ENCODE measurements at regions not wholly inside any gene's neighbourhood (a gene's known extent, or its start where the extent isn't known, plus 50 kb on each side); places are given as distances from the start of the nearest gene placed in this dataset.
"Not testable (repeated sequence)": the region's sequence is repeated elsewhere in the genome, so short reads cannot be mapped to it uniquely, and the experiment has no call there.

- Histone ChIP-seq H3K27ac (ENCODE audit: low read depth, low read length) (no peak overlapping the region), H3K4me3 (ENCODE audit: low read depth, low read length) (no peak overlapping the region), H3K36me3 (ENCODE audit: control insufficient read depth, insufficient read depth, low read length) (no peaks in the 10 kb centered on the region), H3K27me3 (ENCODE audit: control insufficient read depth, insufficient read depth, low read length) (no peaks in the 10 kb centered on the region), H3K9me3 (ENCODE audit: control insufficient read depth, insufficient read depth, low read length) (no peaks in the 10 kb centered on the region), H3K4me1 (ENCODE audit: control insufficient read depth, insufficient read depth, low read length) (peaks cover 7% of the 10 kb centered on the region; the same call in 1 of the 2 replicates), H3K9ac (ENCODE audit: low read depth, low read length) (no peak overlapping the region)
These were observed 311.6 kb upstream of the USP24 start for GRCh38 chr1:55526716-55527115.

GRCh38 chr1:55524006-55524405 is 308.8 kb upstream of the USP24 start:
- H3K9ac ChIP-seq (ENCODE audit: low read depth, low read length) = no peak overlapping the region
- no peaks in the 10 kb centered on the region for H3K9me3 ChIP-seq (ENCODE audit: control insufficient read depth, insufficient read depth, low read length)
- H3K36me3 ChIP-seq (ENCODE audit: control insufficient read depth, insufficient read depth, low read length) = no peaks in the 10 kb centered on the region
- H3K4me1 ChIP-seq (ENCODE audit: control insufficient read depth, insufficient read depth, low read length) = no peaks in the 10 kb centered on the region
- H3K27ac ChIP-seq (ENCODE audit: low read depth, low read length) = no peak overlapping the region
- no peaks in the 10 kb centered on the region for H3K27me3 ChIP-seq (ENCODE audit: control insufficient read depth, insufficient read depth, low read length)
- no peak overlapping the region for H3K4me3 ChIP-seq (ENCODE audit: low read depth, low read length)

- no peak overlapping the region for H3K27ac ChIP-seq (ENCODE audit: low read depth, low read length)
These were observed 307.8 kb upstream of the USP24 start for GRCh38 chr1:55522982-55523381.

GRCh38 chr1:55522353-55522903 is 307.3 kb upstream of the USP24 start:
- Histone ChIP-seq H3K9ac (ENCODE audit: low read depth, low read length) (no peak overlapping the region), H3K27ac (ENCODE audit: low read depth, low read length) (no peak overlapping the region), H3K4me1 (ENCODE audit: control insufficient read depth, insufficient read depth, low read length) (no peaks in the 10 kb centered on the region), H3K9me3 (ENCODE audit: control insufficient read depth, insufficient read depth, low read length) (no peaks in the 10 kb centered on the region), H3K36me3 (ENCODE audit: control insufficient read depth, insufficient read depth, low read length) (no peaks in the 10 kb centered on the region), H3K27me3 (ENCODE audit: control insufficient read depth, insufficient read depth, low read length) (no peaks in the 10 kb centered on the region), H3K4me3 (ENCODE audit: low read depth, low read length) (no peak overlapping the region)

More at GRCh38 chr1:55522982-55523381, 307.8 kb upstream of the USP24 start:
- Histone ChIP-seq H3K4me3 (ENCODE audit: low read depth, low read length) (no peak overlapping the region), H3K36me3 (ENCODE audit: control insufficient read depth, insufficient read depth, low read length) (no peaks in the 10 kb centered on the region), H3K4me1 (ENCODE audit: control insufficient read depth, insufficient read depth, low read length) (no peaks in the 10 kb centered on the region), H3K27me3 (ENCODE audit: control insufficient read depth, insufficient read depth, low read length) (no peaks in the 10 kb centered on the region), H3K9ac (ENCODE audit: low read depth, low read length) (no peak overlapping the region), H3K9me3 (ENCODE audit: control insufficient read depth, insufficient read depth, low read length) (no peaks in the 10 kb centered on the region)

GRCh38 chr1:55520861-55521260 is 305.7 kb upstream of the USP24 start:
- Histone ChIP-seq H3K4me1 (ENCODE audit: control insufficient read depth, insufficient read depth, low read length) (no peaks in the 10 kb centered on the region), H3K4me3 (ENCODE audit: low read depth, low read length) (no peak overlapping the region), H3K27me3 (ENCODE audit: control insufficient read depth, insufficient read depth, low read length) (no peaks in the 10 kb centered on the region), H3K36me3 (ENCODE audit: control insufficient read depth, insufficient read depth, low read length) (no peaks in the 10 kb centered on the region), H3K27ac (ENCODE audit: low read depth, low read length) (no peak overlapping the region), H3K9me3 (ENCODE audit: control insufficient read depth, insufficient read depth, low read length) (no peaks in the 10 kb centered on the region), H3K9ac (ENCODE audit: low read depth, low read length) (no peak overlapping the region)

GRCh38 chr1:55519937-55520683 is 304.9 kb upstream of the USP24 start:
- H3K4me3 ChIP-seq (ENCODE audit: low read depth, low read length) = no peak overlapping the region
- no peaks in the 10 kb centered on the region for H3K36me3 ChIP-seq (ENCODE audit: control insufficient read depth, insufficient read depth, low read length)
- no peak overlapping the region for H3K27ac ChIP-seq (ENCODE audit: low read depth, low read length)
- H3K9ac ChIP-seq (ENCODE audit: low read depth, low read length) = no peak overlapping the region
- no peaks in the 10 kb centered on the region for H3K9me3 ChIP-seq (ENCODE audit: control insufficient read depth, insufficient read depth, low read length)
- H3K4me1 ChIP-seq (ENCODE audit: control insufficient read depth, insufficient read depth, low read length) = no peaks in the 10 kb centered on the region
- H3K27me3 ChIP-seq (ENCODE audit: control insufficient read depth, insufficient read depth, low read length) = no peaks in the 10 kb centered on the region

- Histone ChIP-seq H3K9ac (ENCODE audit: low read depth, low read length) (no peak overlapping the region), H3K27me3 (ENCODE audit: control insufficient read depth, insufficient read depth, low read length) (no peaks in the 10 kb centered on the region), H3K27ac (ENCODE audit: low read depth, low read length) (no peak overlapping the region), H3K9me3 (ENCODE audit: control insufficient read depth, insufficient read depth, low read length) (no peaks in the 10 kb centered on the region), H3K4me3 (ENCODE audit: low read depth, low read length) (no peak overlapping the region), H3K36me3 (ENCODE audit: control insufficient read depth, insufficient read depth, low read length) (no peaks in the 10 kb centered on the region), H3K4me1 (ENCODE audit: control insufficient read depth, insufficient read depth, low read length) (no peaks in the 10 kb centered on the region)
These were observed 304.1 kb upstream of the USP24 start for GRCh38 chr1:55519276-55519675.

GRCh38 chr1:55517036-55517435 is 301.9 kb upstream of the USP24 start:
- no peak overlapping the region for H3K4me3 ChIP-seq (ENCODE audit: low read depth, low read length)
- H3K27me3 ChIP-seq (ENCODE audit: control insufficient read depth, insufficient read depth, low read length) = no peaks in the 10 kb centered on the region
- H3K4me1 ChIP-seq (ENCODE audit: control insufficient read depth, insufficient read depth, low read length) = no peaks in the 10 kb centered on the region
- H3K9ac ChIP-seq (ENCODE audit: low read depth, low read length) = no peak overlapping the region
- H3K27ac ChIP-seq (ENCODE audit: low read depth, low read length) = no peak overlapping the region
- no peaks in the 10 kb centered on the region for H3K36me3 ChIP-seq (ENCODE audit: control insufficient read depth, insufficient read depth, low read length)
- H3K9me3 ChIP-seq (ENCODE audit: control insufficient read depth, insufficient read depth, low read length) = no peaks in the 10 kb centered on the region

GRCh38 chr1:55514571-55514970 is 299.4 kb upstream of the USP24 start:
- not testable (repeated sequence) for H3K4me1 ChIP-seq (ENCODE audit: control insufficient read depth, insufficient read depth, low read length); H3K27me3 ChIP-seq (ENCODE audit: control insufficient read depth, insufficient read depth, low read length); H3K36me3 ChIP-seq (ENCODE audit: control insufficient read depth, insufficient read depth, low read length); H3K9me3 ChIP-seq (ENCODE audit: control insufficient read depth, insufficient read depth, low read length); H3K9ac ChIP-seq (ENCODE audit: low read depth, low read length); H3K4me3 ChIP-seq (ENCODE audit: low read depth, low read length); H3K27ac ChIP-seq (ENCODE audit: low read depth, low read length)

- H3K27ac ChIP-seq (ENCODE audit: low read depth, low read length) = no peak overlapping the region
- no peaks in the 10 kb centered on the region for H3K36me3 ChIP-seq (ENCODE audit: control insufficient read depth, insufficient read depth, low read length)
- H3K9ac ChIP-seq (ENCODE audit: low read depth, low read length) = no peak overlapping the region
- H3K27me3 ChIP-seq (ENCODE audit: control insufficient read depth, insufficient read depth, low read length) = no peaks in the 10 kb centered on the region
- H3K4me1 ChIP-seq (ENCODE audit: control insufficient read depth, insufficient read depth, low read length) = no peaks in the 10 kb centered on the region
- H3K4me3 ChIP-seq (ENCODE audit: low read depth, low read length) = no peak overlapping the region
- H3K9me3 ChIP-seq (ENCODE audit: control insufficient read depth, insufficient read depth, low read length) = no peaks in the 10 kb centered on the region
These were observed 297.3 kb upstream of the USP24 start for GRCh38 chr1:55512466-55512865.

- no peaks in the 10 kb centered on the region for H3K9me3 ChIP-seq (ENCODE audit: control insufficient read depth, insufficient read depth, low read length)
- H3K9ac ChIP-seq (ENCODE audit: low read depth, low read length) = no peak overlapping the region
- no peaks in the 10 kb centered on the region for H3K27me3 ChIP-seq (ENCODE audit: control insufficient read depth, insufficient read depth, low read length)
- no peaks in the 10 kb centered on the region for H3K36me3 ChIP-seq (ENCODE audit: control insufficient read depth, insufficient read depth, low read length)
- no peaks in the 10 kb centered on the region for H3K4me1 ChIP-seq (ENCODE audit: control insufficient read depth, insufficient read depth, low read length)
- H3K4me3 ChIP-seq (ENCODE audit: low read depth, low read length) = no peak overlapping the region
- no peak overlapping the region for H3K27ac ChIP-seq (ENCODE audit: low read depth, low read length)
These were observed 292.4 kb upstream of the USP24 start for GRCh38 chr1:55507578-55507931.

Measured in HUES48 (cell line).